ENCODE measurements at regions not wholly inside any gene's neighbourhood (a gene's known extent, or its start where the extent isn't known, plus 50 kb on each side); places are given as distances from the start of the nearest gene placed in this dataset.

- Mint-ChIP-seq H3K4me1 (no peaks in the 10 kb centered on the region), H3K9me3 (no peaks in the 10 kb centered on the region)
- H3K4me3 ChIP-seq = no peak overlapping the region
These were observed 63.1 kb upstream of the MEOX2 start for GRCh38 chr7:15749631-15750030.

More at GRCh38 chr7:15749631-15750030, 63.1 kb upstream of the MEOX2 start:
- no peaks in the 10 kb centered on the region for H3K4me1 ChIP-seq (ENCODE audit: insufficient read depth)
- H3K79me2 ChIP-seq (replicated peaks; ENCODE audit: insufficient read depth) = no peaks in the 10 kb centered on the region
- H3K27me3 ChIP-seq (ENCODE audit: insufficient read depth) = no peaks in the 10 kb centered on the region
- TF ChIP-seq ZNF331 (CRISPR knock-in tag; IDR thresholded peaks at IDR 0.05; ENCODE audit: low read depth) = no peak
- TF ChIP-seq JUNB (IDR thresholded peaks at IDR 0.05; ENCODE audit: unreplicated experiment) = no peak
- TF ChIP-seq STAT1 (IDR thresholded peaks at IDR 0.05; ENCODE audit: unreplicated experiment) = no peak
- no peak for TF ChIP-seq EZH2 (IDR thresholded peaks at IDR 0.05; ENCODE audit: low read depth, unreplicated experiment)
- no peak for TF ChIP-seq NANOG (IDR thresholded peaks at IDR 0.05; ENCODE audit: borderline replicate concordance)
- TF ChIP-seq ZNF462 (CRISPR knock-in tag; IDR thresholded peaks at IDR 0.05) = no peak
- no peak for TF ChIP-seq CREB1 (CRISPR knock-in tag; IDR thresholded peaks at IDR 0.05; ENCODE audit: low read depth)
- TF ChIP-seq CTCF (conservative IDR thresholded peaks at IDR 0.05; ENCODE audit: low read depth in 2 of 2) = no peak
- TF ChIP-seq EZH2phosphoT487 (IDR thresholded peaks at IDR 0.05; ENCODE audit: unreplicated experiment) = no peak
- TF ChIP-seq ZNF114 (CRISPR knock-in tag; IDR thresholded peaks at IDR 0.05) = no peak
- TF ChIP-seq ETS1 (IDR thresholded peaks at IDR 0.05) = no peak
- TF ChIP-seq, protein P1, sequence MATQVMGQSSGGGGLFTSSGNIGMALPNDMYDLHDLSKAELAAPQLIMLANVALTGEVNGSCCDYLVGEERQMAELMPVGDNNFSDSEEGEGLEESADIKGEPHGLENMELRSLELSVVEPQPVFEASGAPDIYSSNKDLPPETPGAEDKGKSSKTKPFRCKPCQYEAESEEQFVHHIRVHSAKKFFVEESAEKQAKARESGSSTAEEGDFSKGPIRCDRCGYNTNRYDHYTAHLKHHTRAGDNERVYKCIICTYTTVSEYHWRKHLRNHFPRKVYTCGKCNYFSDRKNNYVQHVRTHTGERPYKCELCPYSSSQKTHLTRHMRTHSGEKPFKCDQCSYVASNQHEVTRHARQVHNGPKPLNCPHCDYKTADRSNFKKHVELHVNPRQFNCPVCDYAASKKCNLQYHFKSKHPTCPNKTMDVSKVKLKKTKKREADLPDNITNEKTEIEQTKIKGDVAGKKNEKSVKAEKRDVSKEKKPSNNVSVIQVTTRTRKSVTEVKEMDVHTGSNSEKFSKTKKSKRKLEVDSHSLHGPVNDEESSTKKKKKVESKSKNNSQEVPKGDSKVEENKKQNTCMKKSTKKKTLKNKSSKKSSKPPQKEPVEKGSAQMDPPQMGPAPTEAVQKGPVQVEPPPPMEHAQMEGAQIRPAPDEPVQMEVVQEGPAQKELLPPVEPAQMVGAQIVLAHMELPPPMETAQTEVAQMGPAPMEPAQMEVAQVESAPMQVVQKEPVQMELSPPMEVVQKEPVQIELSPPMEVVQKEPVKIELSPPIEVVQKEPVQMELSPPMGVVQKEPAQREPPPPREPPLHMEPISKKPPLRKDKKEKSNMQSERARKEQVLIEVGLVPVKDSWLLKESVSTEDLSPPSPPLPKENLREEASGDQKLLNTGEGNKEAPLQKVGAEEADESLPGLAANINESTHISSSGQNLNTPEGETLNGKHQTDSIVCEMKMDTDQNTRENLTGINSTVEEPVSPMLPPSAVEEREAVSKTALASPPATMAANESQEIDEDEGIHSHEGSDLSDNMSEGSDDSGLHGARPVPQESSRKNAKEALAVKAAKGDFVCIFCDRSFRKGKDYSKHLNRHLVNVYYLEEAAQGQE (IDR thresholded peaks at IDR 0.05; ENCODE audit: unreplicated experiment) = no peak
- no peak for TF ChIP-seq POLR2AphosphoS5 (IDR thresholded peaks at IDR 0.05; ENCODE audit: low read depth)
- no peaks in the 10 kb centered on the region for H3F3A ChIP-seq (replicated peaks; ENCODE audit: low read depth)
- no peak for DNase-seq (ENCODE audit: low spot score)
- no peaks in the 10 kb centered on the region for H3K9me2 ChIP-seq (ENCODE audit: insufficient read depth)
- H3K36me3 Mint-ChIP-seq (ENCODE audit: low read depth) = no peaks in the 10 kb centered on the region
- no peaks in the 10 kb centered on the region for H3K27me3 Mint-ChIP-seq (ENCODE audit: insufficient read depth, low read depth, poor library complexity)
- no peak overlapping the region; the same call in 1 of the 2 replicates for H2AFZ ChIP-seq
- H3K4me2 ChIP-seq = no peak overlapping the region
- no peak for ATAC-seq
- no peaks in the 10 kb centered on the region for H4K20me1 ChIP-seq (replicated peaks; ENCODE audit: insufficient read depth)
- no peak overlapping the region for H3K4me3 Mint-ChIP-seq
- no peak overlapping the region for H3K27ac Mint-ChIP-seq
- H3K36me3 ChIP-seq (ENCODE audit: insufficient read depth) = no peaks in the 10 kb centered on the region
- no peak overlapping the region for H3K27ac ChIP-seq (ENCODE audit: low read depth)

Measured in GM23338 (cell line).